Erythroblast (primary cell): ENCODE measurements at regions not wholly inside any gene's neighbourhood (a gene's known extent, or its start where the extent isn't known, plus 50 kb on each side); places are given as distances from the start of the nearest gene placed in this dataset.

Source experiments
- GATA1 ChIP-seq: IDR thresholded peaks from 2 replicates; pipeline ENCODE4 v1.6.1; 2011; ENCODE audit warnings: low read depth, mild to moderate bottlenecking, control low read depth, low read length, moderate library complexity
- POLR2A ChIP-seq: IDR thresholded peaks from 2 replicates; pipeline ENCODE4 v1.6.1; 2011; ENCODE audit warnings: mild to moderate bottlenecking, low read length

DNA sequence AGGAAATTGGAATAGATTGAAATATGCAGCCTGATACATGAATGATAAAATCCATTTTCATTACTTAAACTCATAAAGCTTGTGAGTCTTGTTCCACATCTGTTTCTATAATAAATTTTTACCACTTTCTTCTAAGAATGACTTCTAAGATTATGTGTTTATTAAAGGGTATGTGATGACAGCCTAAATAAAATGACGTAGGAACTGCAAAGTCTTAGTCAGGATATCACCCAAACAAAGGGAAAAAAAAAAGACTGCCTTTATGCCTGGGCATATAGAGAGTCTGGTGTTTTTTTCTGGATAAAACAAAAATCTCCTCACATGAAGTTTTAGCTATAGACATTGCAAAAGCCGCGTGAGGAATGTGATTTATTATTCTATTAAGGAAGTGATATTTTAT lies 844.0 kb downstream of the DIPK2A start:
- TF ChIP-seq POLR2A (no peak), GATA1 (no peak)
